Nephron progenitor cell (in vitro differentiated cells): ENCODE measurements at regions not wholly inside any gene's neighbourhood (a gene's known extent, or its start where the extent isn't known, plus 50 kb on each side); places are given as distances from the start of the nearest gene placed in this dataset.
"Not testable (repeated sequence)": the region's sequence is repeated elsewhere in the genome, so short reads cannot be mapped to it uniquely, and the experiment has no call there.

Source experiments
- DNase-seq: peaks from one replicate; pipeline ENCODE4 v3.0.0; 2021
- H3K27ac Mint-ChIP-seq: 2 replicates; pipeline ENCODE4 v1.8.0; 2021; ENCODE audit warnings: mild to moderate bottlenecking, moderate library complexity, mixed read lengths
- H3K27me3 Mint-ChIP-seq: 2 replicates; pipeline ENCODE4 v1.8.0; 2021; ENCODE audit warnings: mild to moderate bottlenecking, low read depth, mixed read lengths; ENCODE audit not compliant: poor library complexity
- H3K36me3 Mint-ChIP-seq: 2 replicates; pipeline ENCODE4 v1.8.0; 2021; ENCODE audit warnings: low read depth, mixed read lengths
- H3K4me1 Mint-ChIP-seq: 2 replicates; pipeline ENCODE4 v1.8.0; 2021; ENCODE audit warnings: mixed read lengths
- H3K4me3 Mint-ChIP-seq: 2 replicates; pipeline ENCODE4 v1.8.0; 2021; ENCODE audit warnings: mild to moderate bottlenecking, moderate library complexity, mixed read lengths
- H3K9me3 Mint-ChIP-seq: 2 replicates; pipeline ENCODE4 v1.8.0; 2021; ENCODE audit warnings: mild to moderate bottlenecking, moderate library complexity, mixed read lengths
- CTCF ChIP-seq: fragments of 200-600 bp; sonication (generic); IDR thresholded peaks from 2 replicates; pipeline ENCODE4 v1.5.0; 2021; ENCODE audit warnings: antibody characterized with exemption

- no peak for TF ChIP-seq CTCF
These were observed 533.3 kb upstream of the MIS18BP1 start for GRCh38 chr14:45786266-45786665.

GRCh38 chr14:45785240-45785639 lies 532.2 kb upstream of the MIS18BP1 start:
- H3K27me3 Mint-ChIP-seq: peaks cover 2% of the 10 kb centered on the region
- H3K36me3 Mint-ChIP-seq: peaks cover 31% of the 10 kb centered on the region
- H3K9me3 Mint-ChIP-seq: peaks cover 91% of the 10 kb centered on the region
- H3K27ac Mint-ChIP-seq: no peak overlapping the region
- TF ChIP-seq CTCF: no peak
- H3K4me1 Mint-ChIP-seq: no peaks in the 10 kb centered on the region
- H3K4me3 Mint-ChIP-seq: no peak overlapping the region
- no peak for DNase-seq

More at GRCh38 chr14:45786266-45786665, 533.3 kb upstream of the MIS18BP1 start:
- no peaks in the 10 kb centered on the region for H3K4me1 Mint-ChIP-seq
- no peak overlapping the region for H3K27ac Mint-ChIP-seq
- peaks cover 2% of the 10 kb centered on the region for H3K27me3 Mint-ChIP-seq
- no peak for DNase-seq
- peaks cover 31% of the 10 kb centered on the region for H3K36me3 Mint-ChIP-seq
- peaks cover 88% of the 10 kb centered on the region for H3K9me3 Mint-ChIP-seq
- H3K4me3 Mint-ChIP-seq: no peak overlapping the region

- no peaks in the 10 kb centered on the region for H3K36me3 Mint-ChIP-seq
- H3K27ac Mint-ChIP-seq: no peak overlapping the region
- no peaks in the 10 kb centered on the region for H3K27me3 Mint-ChIP-seq
- no peak for DNase-seq
- H3K4me1 Mint-ChIP-seq: no peaks in the 10 kb centered on the region
- H3K4me3 Mint-ChIP-seq: no peak overlapping the region
- H3K9me3 Mint-ChIP-seq: peaks cover 19% of the 10 kb centered on the region
- TF ChIP-seq CTCF: no peak
These were observed 513.2 kb upstream of the MIS18BP1 start for GRCh38 chr14:45766247-45766646.

- H3K27ac Mint-ChIP-seq: no peak overlapping the region
- H3K4me3 Mint-ChIP-seq: no peak overlapping the region
- TF ChIP-seq CTCF: no peak
- peaks cover 66% of the 10 kb centered on the region for H3K9me3 Mint-ChIP-seq
- no peaks in the 10 kb centered on the region for H3K27me3 Mint-ChIP-seq
- no peak for DNase-seq
- peaks cover 5% of the 10 kb centered on the region for H3K36me3 Mint-ChIP-seq
- H3K4me1 Mint-ChIP-seq: no peaks in the 10 kb centered on the region
These were observed 504.7 kb upstream of the MIS18BP1 start for GRCh38 chr14:45757655-45758054.

- H3K27me3 Mint-ChIP-seq, H3K36me3 Mint-ChIP-seq, H3K4me1 Mint-ChIP-seq, H3K4me3 Mint-ChIP-seq, H3K27ac Mint-ChIP-seq, DNase-seq: not testable (repeated sequence)
- H3K9me3 Mint-ChIP-seq: peaks cover 72% of the 10 kb centered on the region
These were observed 503.4 kb upstream of the MIS18BP1 start for GRCh38 chr14:45756412-45756811.

- Mint-ChIP-seq H3K27ac (peak overlapping the region; percentile 65), H3K4me3 (no peak overlapping the region), H3K4me1 (peaks cover 14% of the 10 kb centered on the region), H3K36me3 (no peaks in the 10 kb centered on the region), H3K27me3 (no peaks in the 10 kb centered on the region), H3K9me3 (no peaks in the 10 kb centered on the region)
- no peak for DNase-seq
- no peak for TF ChIP-seq CTCF
These were observed 490.9 kb upstream of the MIS18BP1 start for GRCh38 chr14:45743884-45744283.
